GM19035 (cell line): ENCODE measurements at regions not wholly inside any gene's neighbourhood (a gene's known extent, or its start where the extent isn't known, plus 50 kb on each side); places are given as distances from the start of the nearest gene placed in this dataset.
"Not testable (repeated sequence)": the region's sequence is repeated elsewhere in the genome, so short reads cannot be mapped to it uniquely, and the experiment has no call there.

Experiments used
- ATAC-seq: cut with Tn5 transposase; IDR thresholded peaks from one replicate; pipeline ENCODE4 v1.9.1; 2021; ENCODE audit not compliant: unreplicated experiment

DNA sequence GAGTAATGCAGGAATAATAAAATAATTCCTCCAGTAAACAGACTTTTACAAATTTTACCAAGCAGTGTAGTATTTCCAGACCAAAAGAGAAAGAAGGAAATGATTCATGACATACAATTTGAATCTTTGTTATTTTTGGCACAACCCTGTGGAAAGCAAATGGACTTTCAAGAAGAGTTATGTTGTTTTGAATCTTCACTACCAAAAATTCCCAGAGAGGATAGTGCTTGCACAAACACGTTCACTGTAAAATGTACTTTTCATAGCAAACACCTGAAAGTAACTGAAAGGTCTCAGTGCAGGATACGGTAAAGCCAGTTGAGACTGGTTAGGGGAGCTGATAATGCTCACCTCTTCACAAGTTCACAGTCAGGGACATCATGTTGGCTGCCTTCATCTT lies 107.1 kb downstream of the USP22 start:
- ATAC-seq, result no peak

GRCh38 chr17:20938244-20938643 lies 104.6 kb downstream of the USP22 start:
- ATAC-seq, result no peak

DNA sequence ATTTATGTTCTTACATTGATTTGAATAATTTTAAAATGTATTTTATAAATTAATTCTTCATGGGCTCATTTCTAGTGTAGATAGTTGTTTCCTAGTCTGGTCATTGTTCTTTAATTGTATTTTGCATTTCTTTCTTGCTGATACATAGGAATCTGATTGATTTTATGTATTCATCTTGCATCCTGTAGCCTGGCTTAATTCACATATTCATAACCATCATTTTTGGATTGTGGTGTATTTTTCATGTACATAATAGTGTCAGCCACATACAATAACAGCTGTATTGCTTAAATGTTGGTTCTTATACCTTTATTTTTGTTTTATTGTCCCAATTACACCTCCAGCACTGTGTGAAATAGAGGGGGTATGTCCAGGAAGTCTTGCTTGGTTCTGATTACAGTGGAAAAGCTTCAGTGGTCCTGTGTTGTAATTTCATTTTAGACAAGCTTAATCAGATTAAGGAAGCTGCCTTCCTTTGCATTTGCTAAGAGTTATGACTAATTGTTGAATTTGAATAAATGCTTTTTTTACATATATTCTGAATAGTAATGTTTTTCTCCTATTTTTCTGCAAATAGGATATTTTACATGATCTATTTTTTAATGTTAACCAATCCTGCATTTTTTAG lies 103.7 kb downstream of the USP22 start:
- no peak for ATAC-seq

- ATAC-seq, result no peak
Measured at GRCh38 chr17:20941872-20942271, 100.9 kb downstream of the USP22 start.

DNA sequence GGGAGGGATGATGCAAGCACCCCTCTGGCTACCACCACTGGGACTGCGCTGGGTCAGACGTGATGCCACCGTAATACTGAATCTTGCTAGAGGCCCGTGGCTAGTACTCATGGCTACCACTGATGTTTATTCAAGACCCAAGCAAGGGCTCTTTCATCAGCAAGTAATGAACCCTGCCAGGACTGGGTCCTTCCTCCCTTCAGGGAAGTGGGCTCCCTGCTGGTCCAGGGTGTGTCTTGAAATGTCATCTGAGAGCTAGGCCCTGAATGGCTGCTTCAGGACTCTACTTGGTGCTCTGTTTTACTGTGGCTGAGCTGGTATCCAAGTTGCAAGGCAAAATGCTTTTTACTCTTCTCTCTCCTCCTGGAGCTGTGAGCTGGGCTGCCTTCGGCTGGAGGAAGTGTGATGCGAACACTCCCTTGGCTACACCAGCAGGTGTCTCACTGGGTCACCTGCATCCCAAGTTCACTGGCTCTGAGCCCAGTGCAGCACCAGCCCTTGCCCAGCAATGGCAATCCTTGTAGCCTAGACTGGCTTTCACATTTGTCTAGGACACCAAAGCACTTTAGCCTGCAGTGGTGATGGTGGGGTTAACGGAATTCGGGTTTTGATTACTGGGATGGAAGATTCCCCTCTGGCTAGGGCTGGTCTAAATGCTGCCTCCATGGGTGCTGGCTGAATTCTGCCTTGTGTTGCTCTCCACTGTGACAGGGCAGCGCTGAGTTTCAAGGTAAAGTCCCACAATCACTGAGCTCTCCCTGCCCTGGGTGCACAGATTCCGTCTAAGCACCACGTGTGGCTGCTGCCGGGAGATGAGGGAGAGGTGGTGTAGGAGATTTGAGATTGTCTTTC lies 98.6 kb downstream of the USP22 start:
- no peak for ATAC-seq

GRCh38 chr17:20947708-20948107 lies 95.1 kb downstream of the USP22 start:
- ATAC-seq, result not testable (repeated sequence)

DNA sequence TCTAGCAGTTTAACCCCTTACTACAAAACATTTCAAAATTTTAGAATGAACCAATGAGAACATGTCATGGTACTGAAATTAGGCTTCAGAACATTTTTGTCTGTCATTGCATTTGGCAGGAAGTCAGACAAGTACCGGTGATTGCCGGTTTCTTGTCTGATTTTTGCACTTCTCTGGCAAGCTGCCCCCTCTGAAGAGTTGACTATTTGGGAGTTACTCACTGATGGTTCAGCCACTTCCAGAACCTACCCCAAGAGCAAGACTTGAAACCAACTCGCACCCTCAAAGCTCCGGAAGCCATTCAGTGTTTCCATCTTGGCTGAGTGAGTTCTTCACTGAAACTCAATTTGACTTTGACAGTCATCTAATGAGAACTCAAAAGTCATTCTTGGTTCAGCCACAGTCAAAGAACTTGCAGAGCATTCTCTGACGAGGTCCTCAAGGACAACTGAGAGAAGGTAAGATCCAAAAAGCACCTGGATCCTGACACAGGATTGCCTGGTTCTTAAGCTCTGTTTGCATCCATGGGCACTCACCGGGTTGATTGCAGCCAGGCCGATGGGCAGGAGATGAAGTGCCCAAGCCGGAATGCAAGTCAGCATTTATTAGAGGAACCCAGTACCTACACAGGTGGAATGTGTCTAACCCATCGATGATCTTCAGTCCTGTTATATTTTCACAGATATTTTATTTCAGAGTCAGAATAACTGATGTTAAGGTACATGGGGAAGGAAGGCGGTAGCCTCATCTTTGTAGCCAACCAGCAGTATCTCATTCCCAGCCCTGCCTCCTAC lies 93.6 kb downstream of the USP22 start:
- ATAC-seq, result no peak
